ENCODE measurements at regions not wholly inside any gene's neighbourhood (a gene's known extent, or its start where the extent isn't known, plus 50 kb on each side); places are given as distances from the start of the nearest gene placed in this dataset.

DNA sequence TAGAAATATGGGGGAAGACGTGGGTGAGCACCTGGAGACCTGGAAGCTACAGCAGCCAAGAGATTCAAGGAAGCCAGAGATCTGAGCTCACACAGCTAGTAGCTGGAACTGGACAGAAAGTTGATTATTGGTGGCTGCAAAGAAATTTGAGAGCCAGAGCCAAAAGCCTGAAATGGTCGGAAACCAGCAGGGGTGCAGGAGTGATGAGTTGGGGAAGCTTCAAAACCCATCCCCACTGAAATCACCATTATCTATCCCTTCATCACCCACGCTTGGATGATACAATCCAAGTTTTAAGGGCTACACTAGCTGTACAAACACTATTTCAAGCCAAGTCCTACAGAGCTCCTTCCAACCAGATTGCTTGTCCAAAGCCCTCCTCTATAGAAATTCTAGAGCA lies 296.1 kb upstream of the NEBL start:
- TF ChIP-seq, protein P1, sequence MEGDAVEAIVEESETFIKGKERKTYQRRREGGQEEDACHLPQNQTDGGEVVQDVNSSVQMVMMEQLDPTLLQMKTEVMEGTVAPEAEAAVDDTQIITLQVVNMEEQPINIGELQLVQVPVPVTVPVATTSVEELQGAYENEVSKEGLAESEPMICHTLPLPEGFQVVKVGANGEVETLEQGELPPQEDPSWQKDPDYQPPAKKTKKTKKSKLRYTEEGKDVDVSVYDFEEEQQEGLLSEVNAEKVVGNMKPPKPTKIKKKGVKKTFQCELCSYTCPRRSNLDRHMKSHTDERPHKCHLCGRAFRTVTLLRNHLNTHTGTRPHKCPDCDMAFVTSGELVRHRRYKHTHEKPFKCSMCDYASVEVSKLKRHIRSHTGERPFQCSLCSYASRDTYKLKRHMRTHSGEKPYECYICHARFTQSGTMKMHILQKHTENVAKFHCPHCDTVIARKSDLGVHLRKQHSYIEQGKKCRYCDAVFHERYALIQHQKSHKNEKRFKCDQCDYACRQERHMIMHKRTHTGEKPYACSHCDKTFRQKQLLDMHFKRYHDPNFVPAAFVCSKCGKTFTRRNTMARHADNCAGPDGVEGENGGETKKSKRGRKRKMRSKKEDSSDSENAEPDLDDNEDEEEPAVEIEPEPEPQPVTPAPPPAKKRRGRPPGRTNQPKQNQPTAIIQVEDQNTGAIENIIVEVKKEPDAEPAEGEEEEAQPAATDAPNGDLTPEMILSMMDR (IDR thresholded peaks at IDR 0.05), result no peak
- TF ChIP-seq POLR2A (IDR thresholded peaks at IDR 0.05) (no peak), POLR2AphosphoS5 (IDR thresholded peaks at IDR 0.05) (no peak)
